GM23338 (cell line): ENCODE measurements at regions not wholly inside any gene's neighbourhood (a gene's known extent, or its start where the extent isn't known, plus 50 kb on each side); places are given as distances from the start of the nearest gene placed in this dataset.

ENCODE experiments used
- CREB1 ChIP-seq: fragments of 250-450 bp; sonication (Bioruptor Pico); IDR thresholded peaks from 2 replicates; pipeline ENCODE4 v1.5.0; 2020; ENCODE audit warnings: low read depth, mild to moderate bottlenecking, moderate library complexity
- EZH2 ChIP-seq: fragments of 200-600 bp; sonication (generic); IDR thresholded peaks from one replicate; pipeline ENCODE4 v1.8.0; 2017; ENCODE audit warnings: antibody characterized with exemption, mild to moderate bottlenecking, low read depth; ENCODE audit not compliant: unreplicated experiment
- EZH2phosphoT487 ChIP-seq: fragments of 200-600 bp; sonication (generic); IDR thresholded peaks from one replicate; pipeline ENCODE4 v1.8.1; 2018; ENCODE audit warnings: antibody characterized with exemption; ENCODE audit not compliant: unreplicated experiment
- JUNB ChIP-seq: IDR thresholded peaks from one replicate; pipeline ENCODE4 v1.6.1; 2016; ENCODE audit warnings: antibody characterized with exemption; ENCODE audit not compliant: unreplicated experiment
- NANOG ChIP-seq: IDR thresholded peaks from 2 replicates; pipeline ENCODE4 v1.6.1; 2016; ENCODE audit warnings: antibody characterized with exemption, borderline replicate concordance
- POLR2AphosphoS5 ChIP-seq: IDR thresholded peaks from 2 replicates; pipeline ENCODE4 v1.6.1; 2016; ENCODE audit warnings: antibody characterized with exemption, low read depth
- STAT1 ChIP-seq: IDR thresholded peaks from one replicate; pipeline ENCODE4 v1.6.1; 2016; ENCODE audit warnings: antibody characterized with exemption; ENCODE audit not compliant: unreplicated experiment
- ZNF114 ChIP-seq: fragments of 250-450 bp; sonication (Bioruptor Pico); IDR thresholded peaks from 2 replicates; pipeline ENCODE4 v1.5.0; 2020; ENCODE audit warnings: mild to moderate bottlenecking, moderate library complexity
- ZNF331 ChIP-seq: fragments of 250-450 bp; sonication (Bioruptor Pico); IDR thresholded peaks from 2 replicates; pipeline ENCODE4 v1.5.0; 2020; ENCODE audit warnings: low read depth, mild to moderate bottlenecking, moderate library complexity
- TF ChIP-seq, protein P1 (sequence below), 2 experiments: fragments of 200-600 bp in 1 of 2; sonication (generic) in 1 of 2; conservative IDR thresholded peaks; 2 replicates each; pipeline versions ENCODE4 v1.5.1 to v1.6.1; 2016 to 2017; ENCODE audit warnings: antibody characterized with exemption in 2 of 2, low read depth in 2 of 2, mild to moderate bottlenecking in 2 of 2, moderate library complexity in 1 of 2
- TF ChIP-seq, protein P2 (sequence below): IDR thresholded peaks from one replicate; pipeline ENCODE4 v1.6.1; 2018; ENCODE audit warnings: antibody characterized with exemption; ENCODE audit not compliant: unreplicated experiment
- TF ChIP-seq, protein P3 (sequence below): IDR thresholded peaks from 2 replicates; pipeline ENCODE4 v1.6.1; 2016; ENCODE audit warnings: antibody characterized with exemption
- TF ChIP-seq, protein P4 (sequence below): fragments of 250-450 bp; sonication (Bioruptor Pico); IDR thresholded peaks from 2 replicates; pipeline ENCODE4 v1.5.0; 2020; ENCODE audit warnings: mild to moderate bottlenecking, moderate library complexity

DNA sequence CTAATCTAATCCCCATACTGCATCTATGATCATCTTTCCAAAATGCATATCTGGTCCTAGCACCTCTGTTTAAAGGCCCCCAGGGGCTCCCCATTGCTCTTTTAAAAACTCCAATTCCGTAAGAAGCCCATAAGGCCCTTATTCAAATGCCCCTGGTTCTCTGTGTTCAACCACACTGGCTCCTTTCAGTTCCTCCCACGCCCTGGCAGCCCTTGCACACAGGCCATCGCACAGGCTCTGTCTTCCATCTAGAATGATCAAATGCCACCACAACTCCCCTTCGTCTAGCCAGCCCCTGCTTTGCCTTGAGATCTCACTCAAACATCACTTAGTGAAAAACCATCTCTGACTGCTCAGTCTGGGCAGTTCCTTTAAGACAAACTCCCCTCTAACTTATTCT, 112.9 kb upstream of the LYZL2 start:
- TF ChIP-seq, protein P1, sequence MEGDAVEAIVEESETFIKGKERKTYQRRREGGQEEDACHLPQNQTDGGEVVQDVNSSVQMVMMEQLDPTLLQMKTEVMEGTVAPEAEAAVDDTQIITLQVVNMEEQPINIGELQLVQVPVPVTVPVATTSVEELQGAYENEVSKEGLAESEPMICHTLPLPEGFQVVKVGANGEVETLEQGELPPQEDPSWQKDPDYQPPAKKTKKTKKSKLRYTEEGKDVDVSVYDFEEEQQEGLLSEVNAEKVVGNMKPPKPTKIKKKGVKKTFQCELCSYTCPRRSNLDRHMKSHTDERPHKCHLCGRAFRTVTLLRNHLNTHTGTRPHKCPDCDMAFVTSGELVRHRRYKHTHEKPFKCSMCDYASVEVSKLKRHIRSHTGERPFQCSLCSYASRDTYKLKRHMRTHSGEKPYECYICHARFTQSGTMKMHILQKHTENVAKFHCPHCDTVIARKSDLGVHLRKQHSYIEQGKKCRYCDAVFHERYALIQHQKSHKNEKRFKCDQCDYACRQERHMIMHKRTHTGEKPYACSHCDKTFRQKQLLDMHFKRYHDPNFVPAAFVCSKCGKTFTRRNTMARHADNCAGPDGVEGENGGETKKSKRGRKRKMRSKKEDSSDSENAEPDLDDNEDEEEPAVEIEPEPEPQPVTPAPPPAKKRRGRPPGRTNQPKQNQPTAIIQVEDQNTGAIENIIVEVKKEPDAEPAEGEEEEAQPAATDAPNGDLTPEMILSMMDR (conservative IDR thresholded peaks at IDR 0.05; ENCODE audit: low read depth in 2 of 2): no peak
- TF ChIP-seq EZH2 (no peak), POLR2AphosphoS5 (no peak), JUNB (no peak), CREB1 (no peak), STAT1 (no peak), NANOG (no peak), ZNF114 (CRISPR knock-in tag) (no peak), EZH2phosphoT487 (no peak), ZNF331 (CRISPR knock-in tag) (no peak)
- TF ChIP-seq, protein P2, sequence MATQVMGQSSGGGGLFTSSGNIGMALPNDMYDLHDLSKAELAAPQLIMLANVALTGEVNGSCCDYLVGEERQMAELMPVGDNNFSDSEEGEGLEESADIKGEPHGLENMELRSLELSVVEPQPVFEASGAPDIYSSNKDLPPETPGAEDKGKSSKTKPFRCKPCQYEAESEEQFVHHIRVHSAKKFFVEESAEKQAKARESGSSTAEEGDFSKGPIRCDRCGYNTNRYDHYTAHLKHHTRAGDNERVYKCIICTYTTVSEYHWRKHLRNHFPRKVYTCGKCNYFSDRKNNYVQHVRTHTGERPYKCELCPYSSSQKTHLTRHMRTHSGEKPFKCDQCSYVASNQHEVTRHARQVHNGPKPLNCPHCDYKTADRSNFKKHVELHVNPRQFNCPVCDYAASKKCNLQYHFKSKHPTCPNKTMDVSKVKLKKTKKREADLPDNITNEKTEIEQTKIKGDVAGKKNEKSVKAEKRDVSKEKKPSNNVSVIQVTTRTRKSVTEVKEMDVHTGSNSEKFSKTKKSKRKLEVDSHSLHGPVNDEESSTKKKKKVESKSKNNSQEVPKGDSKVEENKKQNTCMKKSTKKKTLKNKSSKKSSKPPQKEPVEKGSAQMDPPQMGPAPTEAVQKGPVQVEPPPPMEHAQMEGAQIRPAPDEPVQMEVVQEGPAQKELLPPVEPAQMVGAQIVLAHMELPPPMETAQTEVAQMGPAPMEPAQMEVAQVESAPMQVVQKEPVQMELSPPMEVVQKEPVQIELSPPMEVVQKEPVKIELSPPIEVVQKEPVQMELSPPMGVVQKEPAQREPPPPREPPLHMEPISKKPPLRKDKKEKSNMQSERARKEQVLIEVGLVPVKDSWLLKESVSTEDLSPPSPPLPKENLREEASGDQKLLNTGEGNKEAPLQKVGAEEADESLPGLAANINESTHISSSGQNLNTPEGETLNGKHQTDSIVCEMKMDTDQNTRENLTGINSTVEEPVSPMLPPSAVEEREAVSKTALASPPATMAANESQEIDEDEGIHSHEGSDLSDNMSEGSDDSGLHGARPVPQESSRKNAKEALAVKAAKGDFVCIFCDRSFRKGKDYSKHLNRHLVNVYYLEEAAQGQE: no peak
- TF ChIP-seq, protein P3, sequence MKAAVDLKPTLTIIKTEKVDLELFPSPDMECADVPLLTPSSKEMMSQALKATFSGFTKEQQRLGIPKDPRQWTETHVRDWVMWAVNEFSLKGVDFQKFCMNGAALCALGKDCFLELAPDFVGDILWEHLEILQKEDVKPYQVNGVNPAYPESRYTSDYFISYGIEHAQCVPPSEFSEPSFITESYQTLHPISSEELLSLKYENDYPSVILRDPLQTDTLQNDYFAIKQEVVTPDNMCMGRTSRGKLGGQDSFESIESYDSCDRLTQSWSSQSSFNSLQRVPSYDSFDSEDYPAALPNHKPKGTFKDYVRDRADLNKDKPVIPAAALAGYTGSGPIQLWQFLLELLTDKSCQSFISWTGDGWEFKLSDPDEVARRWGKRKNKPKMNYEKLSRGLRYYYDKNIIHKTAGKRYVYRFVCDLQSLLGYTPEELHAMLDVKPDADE: no peak
- TF ChIP-seq, protein P4, sequence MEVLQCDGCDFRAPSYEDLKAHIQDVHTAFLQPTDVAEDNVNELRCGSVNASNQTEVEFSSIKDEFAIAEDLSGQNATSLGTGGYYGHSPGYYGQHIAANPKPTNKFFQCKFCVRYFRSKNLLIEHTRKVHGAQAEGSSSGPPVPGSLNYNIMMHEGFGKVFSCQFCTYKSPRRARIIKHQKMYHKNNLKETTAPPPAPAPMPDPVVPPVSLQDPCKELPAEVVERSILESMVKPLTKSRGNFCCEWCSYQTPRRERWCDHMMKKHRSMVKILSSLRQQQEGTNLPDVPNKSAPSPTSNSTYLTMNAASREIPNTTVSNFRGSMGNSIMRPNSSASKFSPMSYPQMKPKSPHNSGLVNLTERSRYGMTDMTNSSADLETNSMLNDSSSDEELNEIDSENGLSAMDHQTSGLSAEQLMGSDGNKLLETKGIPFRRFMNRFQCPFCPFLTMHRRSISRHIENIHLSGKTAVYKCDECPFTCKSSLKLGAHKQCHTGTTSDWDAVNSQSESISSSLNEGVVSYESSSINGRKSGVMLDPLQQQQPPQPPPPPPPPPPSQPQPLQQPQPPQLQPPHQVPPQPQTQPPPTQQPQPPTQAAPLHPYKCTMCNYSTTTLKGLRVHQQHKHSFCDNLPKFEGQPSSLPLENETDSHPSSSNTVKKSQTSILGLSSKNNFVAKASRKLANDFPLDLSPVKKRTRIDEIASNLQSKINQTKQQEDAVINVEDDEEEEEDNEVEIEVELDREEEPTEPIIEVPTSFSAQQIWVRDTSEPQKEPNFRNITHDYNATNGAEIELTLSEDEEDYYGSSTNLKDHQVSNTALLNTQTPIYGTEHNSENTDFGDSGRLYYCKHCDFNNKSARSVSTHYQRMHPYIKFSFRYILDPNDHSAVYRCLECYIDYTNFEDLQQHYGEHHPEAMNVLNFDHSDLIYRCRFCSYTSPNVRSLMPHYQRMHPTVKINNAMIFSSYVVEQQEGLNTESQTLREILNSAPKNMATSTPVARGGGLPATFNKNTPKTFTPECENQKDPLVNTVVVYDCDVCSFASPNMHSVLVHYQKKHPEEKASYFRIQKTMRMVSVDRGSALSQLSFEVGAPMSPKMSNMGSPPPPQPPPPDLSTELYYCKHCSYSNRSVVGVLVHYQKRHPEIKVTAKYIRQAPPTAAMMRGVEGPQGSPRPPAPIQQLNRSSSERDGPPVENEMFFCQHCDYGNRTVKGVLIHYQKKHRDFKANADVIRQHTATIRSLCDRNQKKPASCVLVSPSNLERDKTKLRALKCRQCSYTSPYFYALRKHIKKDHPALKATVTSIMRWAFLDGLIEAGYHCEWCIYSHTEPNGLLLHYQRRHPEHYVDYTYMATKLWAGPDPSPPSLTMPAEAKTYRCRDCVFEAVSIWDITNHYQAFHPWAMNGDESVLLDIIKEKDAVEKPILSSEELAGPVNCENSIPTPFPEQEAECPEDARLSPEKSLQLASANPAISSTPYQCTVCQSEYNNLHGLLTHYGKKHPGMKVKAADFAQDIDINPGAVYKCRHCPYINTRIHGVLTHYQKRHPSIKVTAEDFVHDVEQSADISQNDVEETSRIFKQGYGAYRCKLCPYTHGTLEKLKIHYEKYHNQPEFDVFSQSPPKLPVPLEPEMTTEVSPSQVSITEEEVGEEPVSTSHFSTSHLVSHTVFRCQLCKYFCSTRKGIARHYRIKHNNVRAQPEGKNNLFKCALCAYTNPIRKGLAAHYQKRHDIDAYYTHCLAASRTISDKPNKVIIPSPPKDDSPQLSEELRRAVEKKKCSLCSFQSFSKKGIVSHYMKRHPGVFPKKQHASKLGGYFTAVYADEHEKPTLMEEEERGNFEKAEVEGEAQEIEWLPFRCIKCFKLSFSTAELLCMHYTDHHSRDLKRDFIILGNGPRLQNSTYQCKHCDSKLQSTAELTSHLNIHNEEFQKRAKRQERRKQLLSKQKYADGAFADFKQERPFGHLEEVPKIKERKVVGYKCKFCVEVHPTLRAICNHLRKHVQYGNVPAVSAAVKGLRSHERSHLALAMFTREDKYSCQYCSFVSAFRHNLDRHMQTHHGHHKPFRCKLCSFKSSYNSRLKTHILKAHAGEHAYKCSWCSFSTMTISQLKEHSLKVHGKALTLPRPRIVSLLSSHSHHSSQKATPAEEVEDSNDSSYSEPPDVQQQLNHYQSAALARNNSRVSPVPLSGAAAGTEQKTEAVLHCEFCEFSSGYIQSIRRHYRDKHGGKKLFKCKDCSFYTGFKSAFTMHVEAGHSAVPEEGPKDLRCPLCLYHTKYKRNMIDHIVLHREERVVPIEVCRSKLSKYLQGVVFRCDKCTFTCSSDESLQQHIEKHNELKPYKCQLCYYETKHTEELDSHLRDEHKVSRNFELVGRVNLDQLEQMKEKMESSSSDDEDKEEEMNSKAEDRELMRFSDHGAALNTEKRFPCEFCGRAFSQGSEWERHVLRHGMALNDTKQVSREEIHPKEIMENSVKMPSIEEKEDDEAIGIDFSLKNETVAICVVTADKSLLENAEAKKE (CRISPR knock-in tag): no peak
